IPS-18a (cell line): ENCODE measurements at regions not wholly inside any gene's neighbourhood (a gene's known extent, or its start where the extent isn't known, plus 50 kb on each side); places are given as distances from the start of the nearest gene placed in this dataset.

Experiments used
- H3K27ac ChIP-seq: one replicate; pipeline ENCODE4 v1.5.1; 2013; ENCODE audit warnings: low read length
- H3K27me3 ChIP-seq: one replicate; pipeline ENCODE4 v1.6.1; 2013; ENCODE audit warnings: mild to moderate bottlenecking, low read length; ENCODE audit not compliant: control insufficient read depth, insufficient read depth
- H3K36me3 ChIP-seq: one replicate; pipeline ENCODE4 v1.6.1; 2013; ENCODE audit warnings: low read depth, low read length; ENCODE audit not compliant: control insufficient read depth
- H3K4me1 ChIP-seq: one replicate; pipeline ENCODE4 v1.6.1; 2013; ENCODE audit warnings: low read depth, low read length; ENCODE audit not compliant: control insufficient read depth
- H3K4me3 ChIP-seq: one replicate; pipeline ENCODE4 v1.5.1; 2013; ENCODE audit warnings: low read length
- H3K9ac ChIP-seq: one replicate; pipeline ENCODE4 v1.6.1; 2013; ENCODE audit warnings: mild to moderate bottlenecking, low read length, moderate library complexity
- H3K9me3 ChIP-seq: one replicate; pipeline ENCODE4 v1.6.1; 2013; ENCODE audit warnings: low read depth, low read length; ENCODE audit not compliant: control insufficient read depth

GRCh38 chr4:180512801-180513475, 1730.3 kb upstream of the TENM3 start:
- Histone ChIP-seq H3K27ac (no peak overlapping the region), H3K9ac (no peak overlapping the region), H3K36me3 (no peaks in the 10 kb centered on the region), H3K4me3 (no peak overlapping the region), H3K27me3 (no peaks in the 10 kb centered on the region), H3K9me3 (no peaks in the 10 kb centered on the region), H3K4me1 (peaks cover 6% of the 10 kb centered on the region)

- no peak overlapping the region for H3K9ac ChIP-seq
- H3K27ac ChIP-seq: no peak overlapping the region
These were observed 1724.3 kb upstream of the TENM3 start for GRCh38 chr4:180518906-180519305.

GRCh38 chr4:180521181-180521580, 1722.0 kb upstream of the TENM3 start:
- H3K4me3 ChIP-seq: no peak overlapping the region
- H3K9me3 ChIP-seq: no peaks in the 10 kb centered on the region
- no peaks in the 10 kb centered on the region for H3K27me3 ChIP-seq
- no peak overlapping the region for H3K9ac ChIP-seq
- no peaks in the 10 kb centered on the region for H3K4me1 ChIP-seq
- no peak overlapping the region for H3K27ac ChIP-seq
- H3K36me3 ChIP-seq: no peaks in the 10 kb centered on the region

More at GRCh38 chr4:180518906-180519305, 1724.3 kb upstream of the TENM3 start:
- H3K27me3 ChIP-seq: no peaks in the 10 kb centered on the region
- H3K4me1 ChIP-seq: no peaks in the 10 kb centered on the region
- no peak overlapping the region for H3K4me3 ChIP-seq
- H3K36me3 ChIP-seq: no peaks in the 10 kb centered on the region
- H3K9me3 ChIP-seq: no peaks in the 10 kb centered on the region

- Histone ChIP-seq H3K4me3 (no peak overlapping the region), H3K27ac (no peak overlapping the region), H3K9ac (no peak overlapping the region), H3K9me3 (no peaks in the 10 kb centered on the region), H3K36me3 (no peaks in the 10 kb centered on the region), H3K27me3 (no peaks in the 10 kb centered on the region), H3K4me1 (peaks cover under 1% of the 10 kb centered on the region)
These were observed 1717.6 kb upstream of the TENM3 start for GRCh38 chr4:180525523-180526077.

- Histone ChIP-seq H3K27ac (no peak overlapping the region), H3K27me3 (no peaks in the 10 kb centered on the region), H3K4me3 (no peak overlapping the region), H3K4me1 (peaks cover 7% of the 10 kb centered on the region), H3K36me3 (no peaks in the 10 kb centered on the region), H3K9me3 (no peaks in the 10 kb centered on the region), H3K9ac (no peak overlapping the region)
These were observed 1715.2 kb upstream of the TENM3 start for GRCh38 chr4:180528003-180528402.

- no peaks in the 10 kb centered on the region for H3K27me3 ChIP-seq
- H3K36me3 ChIP-seq: no peaks in the 10 kb centered on the region
- no peak overlapping the region for H3K9ac ChIP-seq
- H3K9me3 ChIP-seq: no peaks in the 10 kb centered on the region
- no peak overlapping the region for H3K4me3 ChIP-seq
- no peak overlapping the region for H3K27ac ChIP-seq
- H3K4me1 ChIP-seq: peaks cover 7% of the 10 kb centered on the region
These were observed 1712.4 kb upstream of the TENM3 start for GRCh38 chr4:180530787-180531186.

- Histone ChIP-seq H3K4me3 (no peak overlapping the region), H3K9ac (no peak overlapping the region), H3K36me3 (no peaks in the 10 kb centered on the region), H3K27ac (no peak overlapping the region), H3K27me3 (no peaks in the 10 kb centered on the region), H3K4me1 (peaks cover 9% of the 10 kb centered on the region), H3K9me3 (no peaks in the 10 kb centered on the region)
These were observed 1710.5 kb upstream of the TENM3 start for GRCh38 chr4:180532691-180533090.

- H3K27ac ChIP-seq: no peak overlapping the region
- no peaks in the 10 kb centered on the region for H3K36me3 ChIP-seq
- H3K27me3 ChIP-seq: no peaks in the 10 kb centered on the region
- no peak overlapping the region for H3K9ac ChIP-seq
- H3K9me3 ChIP-seq: no peaks in the 10 kb centered on the region
- H3K4me3 ChIP-seq: no peak overlapping the region
- peaks cover 49% of the 10 kb centered on the region for H3K4me1 ChIP-seq
These were observed 1704.7 kb upstream of the TENM3 start for GRCh38 chr4:180538384-180539057.

- Histone ChIP-seq H3K27me3 (no peaks in the 10 kb centered on the region), H3K36me3 (no peaks in the 10 kb centered on the region), H3K4me1 (peaks cover 49% of the 10 kb centered on the region), H3K27ac (no peak overlapping the region), H3K9me3 (no peaks in the 10 kb centered on the region), H3K4me3 (no peak overlapping the region), H3K9ac (no peak overlapping the region)
These were observed 1703.9 kb upstream of the TENM3 start for GRCh38 chr4:180539284-180539683.

GRCh38 chr4:180541678-180542077, 1701.5 kb upstream of the TENM3 start:
- Histone ChIP-seq H3K27me3 (no peaks in the 10 kb centered on the region), H3K36me3 (no peaks in the 10 kb centered on the region), H3K9ac (no peak overlapping the region), H3K9me3 (no peaks in the 10 kb centered on the region), H3K4me3 (peak overlapping the region; percentile 22), H3K4me1 (peaks cover 49% of the 10 kb centered on the region), H3K27ac (no peak overlapping the region)

GRCh38 chr4:180542445-180543100, 1700.6 kb upstream of the TENM3 start:
- no peaks in the 10 kb centered on the region for H3K9me3 ChIP-seq
- H3K4me3 ChIP-seq: peak overlapping the region; percentile 22
- H3K9ac ChIP-seq: no peak overlapping the region
- H3K36me3 ChIP-seq: no peaks in the 10 kb centered on the region
- H3K27me3 ChIP-seq: no peaks in the 10 kb centered on the region
- peaks cover 48% of the 10 kb centered on the region for H3K4me1 ChIP-seq
- peak overlapping the region; percentile 16 for H3K27ac ChIP-seq
